HCT116 (cell line): ENCODE measurements at regions not wholly inside any gene's neighbourhood (a gene's known extent, or its start where the extent isn't known, plus 50 kb on each side); places are given as distances from the start of the nearest gene placed in this dataset.

ENCODE experiments used
- ATAC-seq: fragments of 200-7000 bp; cut with Tn5 transposase; 2 replicates; pipeline ENCODE4 v1.9.1; 2020; ENCODE audit warnings: mild to moderate bottlenecking, moderate library complexity
- BruUV-seq: library from RNA; stranded (reverse); fragments of 400-500 nt; replicated peaks from 2 replicates; lab custom pipeline; 2021; lab: Mats Ljungman, UMichigan
- CTCF ChIA-PET: fragments of 300-600 bp; sonication (Branson Sonifier 250); formaldehyde crosslinking; loops from one replicate; lab custom pipeline; 2021; ENCODE audit warnings: antibody characterized with exemption; lab: Charles Lee
- POLR2A ChIA-PET: fragments of 300-600, 350-600 bp; sonication (Branson Sonifier 250); formaldehyde crosslinking; loops from one replicate; lab custom pipeline; 2021; ENCODE audit warnings: antibody characterized with exemption; lab: Charles Lee
- RAD21 ChIA-PET, 2 experiments: fragments of 300-600 bp; sonication (Branson Sonifier 250); formaldehyde crosslinking; loops; one replicate each; lab custom pipeline; 2023; ENCODE audit warnings: low total read pairs in 2 of 2; ENCODE audit not compliant: uncharacterized antibody in 2 of 2, unreplicated experiment in 2 of 2, low non-redundant PET in 1 of 2; lab: Charles Lee
- DNase-seq: peaks from one replicate; pipeline ENCODE4 v3.0.0-alpha.2; 2010; ENCODE audit warnings: low read depth, low spot score
- H2AFZ ChIP-seq: fragments of 200-600 bp; shearing (Covaris generic), sonication (generic); 2 replicates; pipeline ENCODE4 v1.6.1; 2017; ENCODE audit warnings: low read depth, mixed run types, mixed read lengths, antibody characterized with exemption, low read length; ENCODE audit not compliant: poor library complexity, severe bottlenecking
- H3K27ac ChIP-seq: 2 replicates; pipeline ENCODE4 v1.5.1; 2012; ENCODE audit warnings: low read depth, low read length
- H3K27me3 ChIP-seq: fragments of 200-600 bp; sonication (generic); 2 replicates; pipeline ENCODE4 v1.6.1; 2016; ENCODE audit warnings: mixed run types, low read length, mixed read lengths; ENCODE audit not compliant: insufficient read depth
- H3K36me3 ChIP-seq, 2 experiments: fragments of 200-500 bp in 1 of 2; fragments of 200-600 bp in 1 of 2; sonication (Bioruptor generic) in 1 of 2; sonication (generic) in 1 of 2; 2 replicates each; pipeline versions ENCODE4 v1.5.1 to v1.6.1; 2014 to 2016; ENCODE audit warnings: low read length in 2 of 2, inconsistent platforms in 1 of 2, mixed read lengths in 1 of 2, mixed run types in 1 of 2; ENCODE audit not compliant: insufficient read depth in 2 of 2, control insufficient read depth in 1 of 2
- H3K4me1 ChIP-seq, 2 experiments: fragments of 200-600 bp in 1 of 2; sonication (generic) in 1 of 2; 2 replicates each; pipeline versions ENCODE4 v1.5.1 to v1.6.1; 2012 to 2017; ENCODE audit warnings: low read length in 2 of 2, inconsistent platforms in 1 of 2, mild to moderate bottlenecking in 1 of 2, mixed read lengths in 1 of 2, mixed run types in 1 of 2, moderate library complexity in 1 of 2; ENCODE audit not compliant: insufficient read depth in 2 of 2, control insufficient read depth in 1 of 2
- H3K4me2 ChIP-seq: fragments of 200-600 bp; sonication (generic); 2 replicates; pipeline ENCODE4 v1.6.1; 2017; ENCODE audit warnings: mixed run types, low read length, mixed read lengths
- H3K4me3 ChIP-seq, 2 experiments: fragments of 200-600 bp in 1 of 2; sonication (generic) in 1 of 2; replicated peaks in 1 of 2; 2 replicates each; pipeline ENCODE4 v1.5.1; 2011 to 2016; ENCODE audit warnings: low read length in 2 of 2, control low read depth in 1 of 2, low read depth in 1 of 2, mild to moderate bottlenecking in 1 of 2, mixed read lengths in 1 of 2, mixed run types in 1 of 2
- H3K79me2 ChIP-seq: fragments of 200-600 bp; sonication (generic); 2 replicates; pipeline ENCODE4 v1.6.1; 2017; ENCODE audit warnings: mild to moderate bottlenecking, mixed run types, low read length, moderate library complexity, mixed read lengths; ENCODE audit not compliant: insufficient read depth
- H3K9ac ChIP-seq: fragments of 200-600 bp; sonication (generic); 2 replicates; pipeline ENCODE4 v1.6.1; 2016; ENCODE audit warnings: low read length, mixed read lengths
- H3K9me2 ChIP-seq: fragments of 200-600 bp; sonication (generic), shearing (Covaris generic); 2 replicates; pipeline ENCODE4 v1.6.1; 2017; ENCODE audit warnings: mixed run types, mild to moderate bottlenecking, moderate library complexity; ENCODE audit not compliant: insufficient read depth
- H3K9me3 ChIP-seq, 2 experiments: fragments of 200-500 bp in 1 of 2; fragments of 200-600 bp in 1 of 2; sonication (Bioruptor generic) in 1 of 2; sonication (generic) in 1 of 2; 2 replicates each; pipeline ENCODE4 v1.6.1; 2014 to 2017; ENCODE audit warnings: low read length in 2 of 2, mixed read lengths in 2 of 2, inconsistent platforms in 1 of 2, low read depth in 1 of 2, mild to moderate bottlenecking in 1 of 2, mixed run types in 1 of 2, moderate library complexity in 1 of 2; ENCODE audit not compliant: control insufficient read depth in 1 of 2, insufficient read depth in 1 of 2
- H4K20me1 ChIP-seq: fragments of 200-600 bp; sonication (generic), shearing (Covaris generic); 2 replicates; pipeline ENCODE4 v1.6.1; 2017; ENCODE audit warnings: mixed run types, mild to moderate bottlenecking, moderate library complexity; ENCODE audit not compliant: insufficient read depth
- ELF1 ChIP-seq: IDR thresholded peaks from 2 replicates; pipeline ENCODE4 v1.6.1; 2012; ENCODE audit warnings: low read depth, borderline replicate concordance
- FOSL1 ChIP-seq: IDR thresholded peaks from 2 replicates; pipeline ENCODE4 v1.6.1; 2012; ENCODE audit warnings: low read depth
- RAD21 ChIP-seq: IDR thresholded peaks from 2 replicates; pipeline ENCODE4 v1.6.1; 2012; ENCODE audit warnings: low read depth, mild to moderate bottlenecking
- intact Hi-C: fragments of 100-400 bp; cut with micrococcal nuclease; formaldehyde crosslinking; loops from 2 replicates; pipeline ENCODE4 v1.10.0; 2022
- TF ChIP-seq, protein P1 (sequence below): IDR thresholded peaks from 2 replicates; pipeline ENCODE4 v1.6.1; 2011; ENCODE audit warnings: mild to moderate bottlenecking, low read length, moderate library complexity; ENCODE audit not compliant: insufficient replicate concordance; ENCODE audit errors: extremely low read depth
- TF ChIP-seq, protein P2 (sequence below): IDR thresholded peaks from 2 replicates; pipeline ENCODE4 v1.6.1; 2012
- TF ChIP-seq, protein P3 (sequence below), 3 experiments: fragments of 200-600 bp in 1 of 3; sonication (generic) in 1 of 3; IDR thresholded peaks in 2 of 3; conservative IDR thresholded peaks in 1 of 3; 2 replicates each; pipeline ENCODE4 v1.5.1; 2012 to 2017; ENCODE audit warnings: low read depth in 2 of 3, low read length in 2 of 3, antibody characterized with exemption in 1 of 3, borderline replicate concordance in 1 of 3, control low read depth in 1 of 3, mild to moderate bottlenecking in 1 of 3, mixed read lengths in 1 of 3, mixed run types in 1 of 3, moderate library complexity in 1 of 3; ENCODE audit not compliant: insufficient read depth in 1 of 3

DNA sequence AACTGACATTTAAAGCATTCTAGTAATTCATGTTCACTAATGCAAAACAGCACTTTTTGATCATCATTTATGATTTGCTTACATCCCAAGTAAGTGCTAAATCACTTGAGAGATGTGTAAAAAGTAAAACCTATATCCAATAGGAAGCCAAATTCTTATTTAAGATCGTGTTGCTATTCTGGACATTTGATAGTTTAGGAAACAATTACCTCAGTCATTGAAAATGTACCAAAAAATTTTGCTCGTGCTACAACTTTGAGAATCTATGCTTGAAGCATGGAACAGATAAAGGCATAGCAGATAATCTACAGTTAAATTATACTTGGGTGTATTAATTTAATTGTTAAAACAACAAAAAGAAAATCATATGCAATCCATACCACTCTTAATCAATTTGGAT is 571.6 kb upstream of the NR2F2 start:
- no peak overlapping the region for H2AFZ ChIP-seq
- no peaks in the 10 kb centered on the region for H3K79me2 ChIP-seq
- H3K36me3 ChIP-seq, result no peaks in the 10 kb centered on the region
- ATAC-seq (no peak), DNase-seq (no peak)
- no peaks in the 10 kb centered on the region for H3K9me3 ChIP-seq
- no peak overlapping the region for H3K4me3 ChIP-seq
- TF ChIP-seq FOSL1, result no peak
- no peak for TF ChIP-seq ELF1
- TF ChIP-seq, protein P1, sequence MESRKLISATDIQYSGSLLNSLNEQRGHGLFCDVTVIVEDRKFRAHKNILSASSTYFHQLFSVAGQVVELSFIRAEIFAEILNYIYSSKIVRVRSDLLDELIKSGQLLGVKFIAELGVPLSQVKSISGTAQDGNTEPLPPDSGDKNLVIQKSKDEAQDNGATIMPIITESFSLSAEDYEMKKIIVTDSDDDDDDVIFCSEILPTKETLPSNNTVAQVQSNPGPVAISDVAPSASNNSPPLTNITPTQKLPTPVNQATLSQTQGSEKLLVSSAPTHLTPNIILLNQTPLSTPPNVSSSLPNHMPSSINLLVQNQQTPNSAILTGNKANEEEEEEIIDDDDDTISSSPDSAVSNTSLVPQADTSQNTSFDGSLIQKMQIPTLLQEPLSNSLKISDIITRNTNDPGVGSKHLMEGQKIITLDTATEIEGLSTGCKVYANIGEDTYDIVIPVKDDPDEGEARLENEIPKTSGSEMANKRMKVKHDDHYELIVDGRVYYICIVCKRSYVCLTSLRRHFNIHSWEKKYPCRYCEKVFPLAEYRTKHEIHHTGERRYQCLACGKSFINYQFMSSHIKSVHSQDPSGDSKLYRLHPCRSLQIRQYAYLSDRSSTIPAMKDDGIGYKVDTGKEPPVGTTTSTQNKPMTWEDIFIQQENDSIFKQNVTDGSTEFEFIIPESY, result no peak
- TF ChIP-seq, protein P2, sequence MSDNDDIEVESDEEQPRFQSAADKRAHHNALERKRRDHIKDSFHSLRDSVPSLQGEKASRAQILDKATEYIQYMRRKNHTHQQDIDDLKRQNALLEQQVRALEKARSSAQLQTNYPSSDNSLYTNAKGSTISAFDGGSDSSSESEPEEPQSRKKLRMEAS, result no peak
- H3K4me2 ChIP-seq, result no peak overlapping the region
- no TSS peak for BruUV-seq
- ChIA-PET RAD21 (no interaction called here), POLR2A (no interaction called here), CTCF (no interaction called here)
- H3K27ac ChIP-seq, result no peak overlapping the region
- intact Hi-C loops, result no loop called here
- no peaks in the 10 kb centered on the region for H3K4me1 ChIP-seq
- no peak overlapping the region for H3K9ac ChIP-seq
- no peaks in the 10 kb centered on the region for H3K27me3 ChIP-seq
- no peaks in the 10 kb centered on the region for H3K9me2 ChIP-seq
- H4K20me1 ChIP-seq, result no peaks in the 10 kb centered on the region

DNA sequence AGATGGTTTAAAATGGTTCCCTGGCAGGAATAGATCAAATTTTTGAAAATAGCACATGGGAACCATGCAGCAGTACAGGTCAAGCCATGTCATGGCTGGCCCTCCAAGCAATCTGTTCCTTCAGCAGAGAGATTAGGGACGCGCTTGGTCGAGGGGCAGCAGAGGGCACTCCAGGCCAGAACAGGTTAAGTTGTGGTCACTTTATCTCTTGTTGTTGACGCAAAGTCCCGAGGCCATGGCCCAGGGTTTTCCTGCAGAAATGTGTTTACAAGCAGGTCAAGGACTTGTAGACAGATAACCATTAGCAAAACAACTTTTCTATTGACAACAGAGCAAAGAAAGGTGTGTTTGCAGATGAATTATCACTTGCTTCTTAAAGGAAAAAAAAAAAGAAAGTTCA is 570.0 kb upstream of the NR2F2 start:
- H3K4me2 ChIP-seq, result no peak overlapping the region
- POLR2A ChIA-PET, result no interaction called here
- no peak overlapping the region for H2AFZ ChIP-seq
- H3K9ac ChIP-seq, result no peak overlapping the region
- no peak overlapping the region for H3K27ac ChIP-seq
- no peak overlapping the region for H3K4me3 ChIP-seq
- no peaks in the 10 kb centered on the region for H3K79me2 ChIP-seq
- ATAC-seq (peak; percentile 64; the same call in 1 of the 2 replicates), DNase-seq (no peak)
- no peaks in the 10 kb centered on the region for H3K27me3 ChIP-seq
- CTCF ChIA-PET, result no interaction called here
- no peaks in the 10 kb centered on the region for H3K9me2 ChIP-seq
- RAD21 ChIA-PET, result no interaction called here
- intact Hi-C loops, result no loop called here
- H3K36me3 ChIP-seq, result no peaks in the 10 kb centered on the region
- no peaks in the 10 kb centered on the region for H3K9me3 ChIP-seq
- BruUV-seq, result no TSS peak
- H4K20me1 ChIP-seq, result no peaks in the 10 kb centered on the region
- no peaks in the 10 kb centered on the region for H3K4me1 ChIP-seq
- TF ChIP-seq, protein P3, sequence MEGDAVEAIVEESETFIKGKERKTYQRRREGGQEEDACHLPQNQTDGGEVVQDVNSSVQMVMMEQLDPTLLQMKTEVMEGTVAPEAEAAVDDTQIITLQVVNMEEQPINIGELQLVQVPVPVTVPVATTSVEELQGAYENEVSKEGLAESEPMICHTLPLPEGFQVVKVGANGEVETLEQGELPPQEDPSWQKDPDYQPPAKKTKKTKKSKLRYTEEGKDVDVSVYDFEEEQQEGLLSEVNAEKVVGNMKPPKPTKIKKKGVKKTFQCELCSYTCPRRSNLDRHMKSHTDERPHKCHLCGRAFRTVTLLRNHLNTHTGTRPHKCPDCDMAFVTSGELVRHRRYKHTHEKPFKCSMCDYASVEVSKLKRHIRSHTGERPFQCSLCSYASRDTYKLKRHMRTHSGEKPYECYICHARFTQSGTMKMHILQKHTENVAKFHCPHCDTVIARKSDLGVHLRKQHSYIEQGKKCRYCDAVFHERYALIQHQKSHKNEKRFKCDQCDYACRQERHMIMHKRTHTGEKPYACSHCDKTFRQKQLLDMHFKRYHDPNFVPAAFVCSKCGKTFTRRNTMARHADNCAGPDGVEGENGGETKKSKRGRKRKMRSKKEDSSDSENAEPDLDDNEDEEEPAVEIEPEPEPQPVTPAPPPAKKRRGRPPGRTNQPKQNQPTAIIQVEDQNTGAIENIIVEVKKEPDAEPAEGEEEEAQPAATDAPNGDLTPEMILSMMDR (IDR thresholded peaks at IDR 0.05 in 2 of 3, conservative IDR thresholded peaks at IDR 0.05 in 1 of 3; ENCODE audit: borderline replicate concordance in 1 of 3, insufficient read depth in 1 of 3, low read depth in 2 of 3, low read length in 2 of 3), result 0 out of 6 replicates have a peak, but pooled peaks of 2 of the 3 experiments have one; percentile 3 to 21
- TF ChIP-seq RAD21, result peak; percentile 38
- TF ChIP-seq, protein P1, result no peak
